ENCODE measurements at regions not wholly inside any gene's neighbourhood (a gene's known extent, or its start where the extent isn't known, plus 50 kb on each side); places are given as distances from the start of the nearest gene placed in this dataset.

- H3K9ac ChIP-seq (ENCODE audit: insufficient read depth, low read length), result no peak overlapping the region
- no peak overlapping the region for H3K27ac ChIP-seq (ENCODE audit: insufficient read depth, low read length)
- no peaks in the 10 kb centered on the region for H3K9me3 ChIP-seq (ENCODE audit: control insufficient read depth, insufficient read depth, low read depth, low read length)
- TF ChIP-seq CTCF (conservative IDR thresholded peaks at IDR 0.05 in 1 of 2, IDR thresholded peaks at IDR 0.05 in 1 of 2; ENCODE audit: low read depth in 1 of 2, low read length in 2 of 2) (no peak), EZH2 (IDR thresholded peaks at IDR 0.05; ENCODE audit: low read length, missing control alignments) (no peak)
- no peak overlapping the region for H3K4me3 ChIP-seq (replicated peaks in 1 of 4; ENCODE audit: control extremely low read depth in 1 of 4, insufficient read depth in 1 of 4, low read depth in 3 of 4, low read length in 4 of 4)
- H3K4me1 ChIP-seq (ENCODE audit: control insufficient read depth, extremely low read depth, insufficient read depth, low read length), result no peaks in the 10 kb centered on the region
- no peak for DNase-seq (ENCODE audit: low read depth in 2 of 2)
- H2AFZ ChIP-seq (ENCODE audit: low read length), result no peak overlapping the region
- no peaks in the 10 kb centered on the region for H4K20me1 ChIP-seq (ENCODE audit: control insufficient read depth, extremely low read depth, insufficient read depth, low read length)
- H3K27me3 ChIP-seq (ENCODE audit: control insufficient read depth, insufficient read depth, low read length), result no peaks in the 10 kb centered on the region
- no peaks in the 10 kb centered on the region for H3K36me3 ChIP-seq (ENCODE audit: control insufficient read depth, insufficient read depth, low read length)
- H3K79me2 ChIP-seq (ENCODE audit: control insufficient read depth, insufficient read depth, low read length), result no peaks in the 10 kb centered on the region
- no peak overlapping the region for H3K4me2 ChIP-seq (ENCODE audit: extremely low read depth, insufficient read depth, low read length)
These were observed 332.9 kb upstream of the FMN2 start for GRCh38 chr1:239758756-239759155.

GRCh38 chr1:239761509-239761908, 330.2 kb upstream of the FMN2 start:
- no peaks in the 10 kb centered on the region for H3K9me3 ChIP-seq (ENCODE audit: control insufficient read depth, insufficient read depth, low read depth, low read length)
- no peak overlapping the region for H2AFZ ChIP-seq (ENCODE audit: low read length)
- H3K27me3 ChIP-seq (ENCODE audit: control insufficient read depth, insufficient read depth, low read length), result no peaks in the 10 kb centered on the region
- no peaks in the 10 kb centered on the region for H3K79me2 ChIP-seq (ENCODE audit: control insufficient read depth, insufficient read depth, low read length)
- no peak for DNase-seq (ENCODE audit: low read depth in 2 of 2)
- H3K27ac ChIP-seq (ENCODE audit: insufficient read depth, low read length), result no peak overlapping the region
- H3K4me3 ChIP-seq (replicated peaks in 1 of 4; ENCODE audit: control extremely low read depth in 1 of 4, insufficient read depth in 1 of 4, low read depth in 3 of 4, low read length in 4 of 4), result no peak overlapping the region
- no peak for TF ChIP-seq EZH2 (IDR thresholded peaks at IDR 0.05; ENCODE audit: low read length, missing control alignments)
- TF ChIP-seq CTCF (conservative IDR thresholded peaks at IDR 0.05 in 1 of 2, IDR thresholded peaks at IDR 0.05 in 1 of 2; ENCODE audit: low read depth in 1 of 2, low read length in 2 of 2), result no peak
- H3K4me2 ChIP-seq (ENCODE audit: extremely low read depth, insufficient read depth, low read length), result no peak overlapping the region
- no peaks in the 10 kb centered on the region for H3K4me1 ChIP-seq (ENCODE audit: control insufficient read depth, extremely low read depth, insufficient read depth, low read length)
- H3K9ac ChIP-seq (ENCODE audit: insufficient read depth, low read length), result no peak overlapping the region
- H4K20me1 ChIP-seq (ENCODE audit: control insufficient read depth, extremely low read depth, insufficient read depth, low read length), result no peaks in the 10 kb centered on the region
- no peaks in the 10 kb centered on the region for H3K36me3 ChIP-seq (ENCODE audit: control insufficient read depth, insufficient read depth, low read length)

GRCh38 chr1:239763850-239764249, 327.8 kb upstream of the FMN2 start:
- TF ChIP-seq CTCF (conservative IDR thresholded peaks at IDR 0.05 in 1 of 2, IDR thresholded peaks at IDR 0.05 in 1 of 2; ENCODE audit: low read depth in 1 of 2, low read length in 2 of 2), result no peak
- no peak for TF ChIP-seq EZH2 (IDR thresholded peaks at IDR 0.05; ENCODE audit: low read length, missing control alignments)
- H3K79me2 ChIP-seq (ENCODE audit: control insufficient read depth, insufficient read depth, low read length), result no peaks in the 10 kb centered on the region
- no peak overlapping the region for H3K4me2 ChIP-seq (ENCODE audit: extremely low read depth, insufficient read depth, low read length)
- H3K27me3 ChIP-seq (ENCODE audit: control insufficient read depth, insufficient read depth, low read length), result no peaks in the 10 kb centered on the region
- H3K27ac ChIP-seq (ENCODE audit: insufficient read depth, low read length), result no peak overlapping the region
- H3K9me3 ChIP-seq (ENCODE audit: control insufficient read depth, insufficient read depth, low read depth, low read length), result no peaks in the 10 kb centered on the region
- no peaks in the 10 kb centered on the region for H4K20me1 ChIP-seq (ENCODE audit: control insufficient read depth, extremely low read depth, insufficient read depth, low read length)
- no peak overlapping the region for H3K9ac ChIP-seq (ENCODE audit: insufficient read depth, low read length)
- no peak overlapping the region for H2AFZ ChIP-seq (ENCODE audit: low read length)
- no peaks in the 10 kb centered on the region for H3K36me3 ChIP-seq (ENCODE audit: control insufficient read depth, insufficient read depth, low read length)
- no peaks in the 10 kb centered on the region for H3K4me1 ChIP-seq (ENCODE audit: control insufficient read depth, extremely low read depth, insufficient read depth, low read length)
- H3K4me3 ChIP-seq (replicated peaks in 1 of 4; ENCODE audit: control extremely low read depth in 1 of 4, insufficient read depth in 1 of 4, low read depth in 3 of 4, low read length in 4 of 4), result no peak overlapping the region
- DNase-seq (ENCODE audit: low read depth in 2 of 2), result no peak
